GM08714 (cell line): ENCODE measurements at regions not wholly inside any gene's neighbourhood (a gene's known extent, or its start where the extent isn't known, plus 50 kb on each side); places are given as distances from the start of the nearest gene placed in this dataset.
"Not testable (repeated sequence)": the region's sequence is repeated elsewhere in the genome, so short reads cannot be mapped to it uniquely, and the experiment has no call there.

Source experiments
- H3K4me3 ChIP-seq: fragments of 200-500 bp; sonication (Bioruptor generic); 2 replicates; pipeline ENCODE4 v1.5.1; 2014; ENCODE audit warnings: mild to moderate bottlenecking, low read length, inconsistent platforms
- ZNF274 ChIP-seq: IDR thresholded peaks from 2 replicates; pipeline ENCODE4 v1.6.1; 2012; ENCODE audit warnings: mild to moderate bottlenecking, low read depth, low read length

GRCh38 chr9:7739595-7739994, 60.0 kb downstream of the DMAC1 start:
- TF ChIP-seq ZNF274: no peak
- H3K4me3 ChIP-seq: no peak overlapping the region

- no peak overlapping the region for H3K4me3 ChIP-seq
- no peak for TF ChIP-seq ZNF274
Measured at GRCh38 chr9:7735311-7735710, 64.3 kb downstream of the DMAC1 start.

- no peak for TF ChIP-seq ZNF274
- H3K4me3 ChIP-seq: no peak overlapping the region
Measured at GRCh38 chr9:7730164-7730445, 69.5 kb downstream of the DMAC1 start.

- no peak for TF ChIP-seq ZNF274
- H3K4me3 ChIP-seq: no peak overlapping the region
Measured at GRCh38 chr9:7729371-7730163, 70.0 kb downstream of the DMAC1 start.

- no peak for TF ChIP-seq ZNF274
- H3K4me3 ChIP-seq: no peak overlapping the region
Measured at GRCh38 chr9:7721291-7721690, 78.3 kb downstream of the DMAC1 start.

GRCh38 chr9:7713088-7713487, 86.5 kb downstream of the DMAC1 start:
- not testable (repeated sequence) for H3K4me3 ChIP-seq

GRCh38 chr9:7710686-7711085, 88.9 kb downstream of the DMAC1 start:
- no peak overlapping the region for H3K4me3 ChIP-seq
- no peak for TF ChIP-seq ZNF274

- H3K4me3 ChIP-seq: no peak overlapping the region
- TF ChIP-seq ZNF274: no peak
Measured at GRCh38 chr9:7707934-7708333, 91.6 kb downstream of the DMAC1 start.

GRCh38 chr9:7704543-7704942, 95.0 kb downstream of the DMAC1 start:
- H3K4me3 ChIP-seq: no peak overlapping the region
- no peak for TF ChIP-seq ZNF274

GRCh38 chr9:7691909-7692308, 107.7 kb downstream of the DMAC1 start:
- no peak for TF ChIP-seq ZNF274

GRCh38 chr9:7690014-7690413, 109.6 kb downstream of the DMAC1 start:
- no peak for TF ChIP-seq ZNF274
- H3K4me3 ChIP-seq: no peak overlapping the region

More at GRCh38 chr9:7691909-7692308, 107.7 kb downstream of the DMAC1 start:
- H3K4me3 ChIP-seq: no peak overlapping the region

GRCh38 chr9:7688626-7689025, 111.0 kb downstream of the DMAC1 start:
- no peak overlapping the region for H3K4me3 ChIP-seq
- no peak for TF ChIP-seq ZNF274

GRCh38 chr9:7676609-7677156, 122.9 kb downstream of the DMAC1 start:
- no peak for TF ChIP-seq ZNF274
- H3K4me3 ChIP-seq: no peak overlapping the region

- no peak overlapping the region for H3K4me3 ChIP-seq
- no peak for TF ChIP-seq ZNF274
Measured at GRCh38 chr9:7671847-7672246, 127.7 kb downstream of the DMAC1 start.

- no peak overlapping the region for H3K4me3 ChIP-seq
- TF ChIP-seq ZNF274: no peak
Measured at GRCh38 chr9:7668541-7668940, 131.0 kb downstream of the DMAC1 start.

GRCh38 chr9:7665874-7666273, 133.7 kb downstream of the DMAC1 start:
- TF ChIP-seq ZNF274: no peak

More at GRCh38 chr9:7665874-7666273, 133.7 kb downstream of the DMAC1 start:
- H3K4me3 ChIP-seq: no peak overlapping the region
